Activated CD4-positive, CD25-positive, alpha-beta regulatory T cell treated with anti-CD3 and anti-CD28 coated beads, Interleukin-2, amount 50 U/mL, for 72 hours (primary cell): ENCODE measurements at regions not wholly inside any gene's neighbourhood (a gene's known extent, or its start where the extent isn't known, plus 50 kb on each side); places are given as distances from the start of the nearest gene placed in this dataset.

ENCODE experiments used
- DNase-seq: peaks from one replicate; pipeline ENCODE4 v3.0.0; 2021

GRCh38 chrX:137483554-137483953 is 82.4 kb upstream of the ZIC3 start:
- DNase-seq = no peak

- no peak for DNase-seq
These were observed 83.8 kb upstream of the ZIC3 start for GRCh38 chrX:137482136-137482535.

GRCh38 chrX:137479386-137479785 is 86.5 kb upstream of the ZIC3 start:
- DNase-seq = no peak

DNA sequence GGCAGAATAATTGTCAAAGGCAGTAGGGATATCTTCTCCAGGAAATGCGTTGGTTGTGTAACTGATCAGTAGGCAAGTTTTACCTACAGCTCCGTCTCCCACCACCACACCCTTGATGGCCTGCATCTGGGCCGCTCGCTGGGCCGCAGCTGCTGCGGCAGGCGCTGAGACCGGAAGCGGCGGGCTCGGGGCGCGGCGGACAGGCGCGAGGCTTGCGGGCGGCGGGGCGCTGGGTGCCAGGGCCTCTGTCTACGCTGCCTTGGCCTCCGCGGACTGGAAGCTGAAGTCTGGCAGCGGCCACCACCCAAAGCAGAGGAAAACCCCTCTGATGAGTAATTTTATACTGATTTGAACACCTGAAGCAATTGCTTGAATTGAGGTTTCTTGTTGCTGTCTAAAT is 124.2 kb upstream of the ZIC3 start:
- DNase-seq = no peak

GRCh38 chrX:137432609-137433008 is 133.3 kb upstream of the ZIC3 start:
- DNase-seq = no peak

DNA sequence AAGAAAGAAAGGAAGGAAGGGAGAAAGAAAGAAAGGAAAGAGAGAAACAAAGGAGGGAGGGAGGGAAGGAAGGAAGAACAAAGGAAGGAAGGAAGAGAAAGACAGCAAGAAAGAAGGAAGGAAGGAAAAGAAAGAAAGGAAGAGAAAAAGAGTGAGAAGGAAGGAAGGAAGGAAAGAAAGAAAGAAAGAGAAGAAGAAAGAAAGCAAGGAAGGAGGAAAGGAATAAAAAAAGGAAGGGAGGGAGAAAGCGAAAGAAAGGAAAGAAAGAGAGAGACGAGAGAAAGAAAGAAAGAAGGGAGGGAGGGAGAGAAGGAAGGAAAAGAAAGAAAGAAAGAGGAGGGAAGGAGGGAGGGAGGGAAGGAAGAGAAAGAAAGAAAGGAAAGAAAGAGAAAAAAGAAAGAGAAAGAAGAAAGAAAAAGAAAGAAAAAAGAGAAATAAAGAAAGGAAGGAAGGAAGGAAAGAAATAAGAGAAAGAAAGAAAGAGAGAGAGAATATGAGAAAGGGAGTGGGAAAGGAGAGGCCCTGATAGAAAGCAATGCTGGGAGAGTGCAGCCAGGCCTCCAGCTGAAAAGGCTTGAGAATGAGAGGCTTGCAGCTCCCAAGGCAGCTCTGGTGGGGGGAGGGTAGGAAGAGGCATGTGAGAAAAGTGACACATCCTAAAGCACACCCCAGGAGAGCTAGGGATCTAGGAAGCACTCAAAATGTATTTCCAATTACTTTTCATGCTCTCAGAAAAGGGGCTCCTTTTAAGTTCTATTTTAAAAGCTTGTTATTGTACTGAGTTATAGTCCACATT is 134.0 kb upstream of the ZIC3 start:
- no peak for DNase-seq

GRCh38 chrX:137430984-137431475 is 134.9 kb upstream of the ZIC3 start:
- DNase-seq = no peak

DNA sequence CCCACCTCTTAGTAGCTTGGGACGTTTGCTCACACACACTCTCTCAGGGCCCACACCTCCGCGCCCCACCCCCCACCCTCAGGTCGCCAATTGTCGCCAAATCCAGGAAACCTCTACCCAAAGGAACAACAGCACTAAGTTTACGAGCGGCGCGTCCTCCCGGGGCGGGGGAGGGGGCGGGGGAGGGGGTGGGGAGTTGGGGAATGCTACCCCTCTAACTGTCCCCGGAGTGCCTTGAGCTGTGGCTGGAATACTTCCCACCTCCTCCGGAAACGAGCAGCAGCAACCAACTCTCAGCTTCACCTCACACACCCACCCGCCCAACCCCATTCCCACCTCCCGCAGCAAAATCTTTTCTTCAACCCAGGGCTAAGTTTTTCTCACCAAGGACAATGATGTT is 135.6 kb upstream of the ZIC3 start:
- DNase-seq = no peak

- DNase-seq = no peak
These were observed 136.9 kb upstream of the ZIC3 start for GRCh38 chrX:137428766-137429591.

GRCh38 chrX:137428221-137428661 is 137.7 kb upstream of the ZIC3 start:
- no peak for DNase-seq

DNA sequence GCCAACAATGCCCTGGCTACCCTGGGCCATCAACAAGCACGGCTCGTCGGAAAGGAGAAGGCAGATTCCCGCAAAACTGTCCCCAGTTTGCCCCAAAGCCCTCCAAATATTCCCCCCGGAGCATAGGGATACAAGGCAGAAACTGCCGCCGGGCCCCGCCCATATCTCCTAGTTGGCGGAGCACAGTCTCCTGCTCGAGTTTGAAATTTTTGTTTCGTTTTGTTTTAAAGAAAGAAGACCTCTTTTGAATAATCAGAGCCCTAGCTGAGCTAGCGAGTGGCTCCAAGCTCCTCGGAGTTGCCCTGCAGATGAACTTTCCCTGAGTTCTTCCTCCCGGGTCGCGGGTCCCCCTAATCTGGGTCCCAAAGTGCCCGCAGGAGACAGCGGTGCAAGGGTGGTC is 138.1 kb upstream of the ZIC3 start:
- DNase-seq = no peak

DNA sequence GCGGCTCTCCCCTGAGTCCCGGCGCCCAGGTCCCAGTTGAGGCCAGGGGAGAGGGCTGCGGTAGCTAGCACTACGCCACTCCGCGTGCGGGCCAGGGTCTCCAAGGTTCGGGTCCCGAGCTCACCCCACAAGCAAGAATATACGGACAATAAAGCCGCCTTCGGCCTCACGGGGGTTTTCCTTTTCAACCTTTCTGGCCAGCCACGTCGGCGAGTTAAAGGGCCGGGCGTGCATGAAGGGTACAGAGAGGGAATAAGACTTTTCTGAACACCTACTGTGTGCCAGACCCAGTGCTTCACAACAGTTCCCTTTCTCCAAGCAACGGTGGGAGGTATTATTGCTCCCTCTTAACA is 138.5 kb upstream of the ZIC3 start:
- no peak for DNase-seq

DNA sequence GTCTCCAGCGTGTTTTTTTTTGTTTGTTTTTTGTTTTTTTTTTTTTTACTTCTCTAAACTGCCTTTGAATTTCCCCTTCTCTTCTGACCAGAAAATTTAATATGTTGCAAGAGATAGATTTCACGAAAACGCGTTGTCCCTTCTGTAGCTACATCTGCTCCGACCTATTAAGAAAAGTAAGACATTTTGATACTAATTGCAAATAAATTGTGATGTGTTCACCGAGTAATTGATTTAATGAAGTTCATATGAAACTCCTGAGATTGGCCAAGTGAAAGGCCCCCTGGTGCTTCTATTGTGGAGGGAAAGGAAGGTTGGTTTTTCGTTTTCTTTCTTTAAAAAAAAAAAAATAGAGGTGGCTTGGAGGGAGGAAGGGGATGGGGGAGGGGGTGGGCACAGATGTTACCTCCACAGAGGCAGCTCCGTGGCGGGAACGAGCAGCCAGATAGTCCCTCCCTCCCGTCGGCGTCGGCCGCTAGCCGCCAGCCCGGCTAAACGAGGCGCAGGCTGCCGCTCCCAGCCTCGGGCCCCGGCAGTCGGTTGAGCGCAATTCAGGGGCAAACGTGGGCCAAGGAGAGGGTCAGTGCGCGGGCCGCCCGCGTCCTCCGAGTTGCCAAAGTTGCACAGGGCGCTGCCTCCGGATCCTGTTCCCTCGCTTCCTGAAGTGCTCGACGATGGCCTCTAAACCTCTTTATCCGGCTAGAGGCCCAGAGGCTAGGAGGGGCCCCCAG is 139.1 kb upstream of the ZIC3 start:
- DNase-seq = no peak

- no peak for DNase-seq
These were observed 139.9 kb upstream of the ZIC3 start for GRCh38 chrX:137425986-137426385.

GRCh38 chrX:137425273-137425902 is 140.5 kb upstream of the ZIC3 start:
- DNase-seq = no peak

- DNase-seq = no peak
These were observed 141.2 kb upstream of the ZIC3 start for GRCh38 chrX:137424679-137425078.

GRCh38 chrX:137423241-137423640 is 142.7 kb upstream of the ZIC3 start:
- DNase-seq = no peak

GRCh38 chrX:137418086-137418485 is 147.8 kb upstream of the ZIC3 start:
- no peak for DNase-seq

DNA sequence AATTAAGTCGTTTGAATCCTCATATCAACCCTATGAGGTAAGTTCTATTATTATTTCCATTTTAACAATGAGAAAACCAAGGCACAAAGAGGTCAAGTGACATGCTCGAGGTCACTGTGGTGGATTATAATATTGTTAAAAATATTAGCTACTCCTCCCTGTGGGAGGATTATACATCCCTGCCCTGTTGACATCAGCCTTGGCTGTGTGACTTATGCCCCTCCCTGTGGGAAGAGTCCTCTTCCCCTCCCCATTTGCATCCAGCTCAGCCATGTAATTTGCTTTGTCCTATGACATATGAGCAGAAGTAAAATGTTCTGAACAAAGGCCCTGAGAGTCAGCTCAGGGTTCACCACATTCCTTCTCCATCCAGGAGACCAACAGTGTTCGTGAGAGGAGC is 152.7 kb upstream of the ZIC3 start:
- no peak for DNase-seq

GRCh38 chrX:137405449-137406140 is 160.3 kb upstream of the ZIC3 start:
- no peak for DNase-seq

DNA sequence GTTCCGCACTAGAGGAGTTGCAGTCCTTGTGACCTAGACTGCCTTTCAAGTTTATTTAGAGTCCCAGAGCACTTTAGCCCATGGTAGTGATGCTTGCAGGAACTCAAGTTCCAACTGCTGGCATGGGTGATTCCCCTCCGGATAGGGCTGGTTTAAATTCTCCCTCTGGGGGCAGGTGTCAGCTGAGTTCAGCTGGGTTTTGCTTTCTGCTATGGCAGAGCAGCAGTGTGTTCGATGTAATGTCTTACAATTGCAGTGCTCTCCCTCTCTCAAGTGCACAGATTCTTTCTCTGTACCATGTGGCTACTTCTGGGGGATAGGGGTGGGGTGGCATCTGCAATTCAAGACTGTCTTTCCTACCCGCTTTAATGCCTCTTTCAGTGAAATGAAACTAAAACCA is 164.8 kb upstream of the ZIC3 start:
- no peak for DNase-seq

DNA sequence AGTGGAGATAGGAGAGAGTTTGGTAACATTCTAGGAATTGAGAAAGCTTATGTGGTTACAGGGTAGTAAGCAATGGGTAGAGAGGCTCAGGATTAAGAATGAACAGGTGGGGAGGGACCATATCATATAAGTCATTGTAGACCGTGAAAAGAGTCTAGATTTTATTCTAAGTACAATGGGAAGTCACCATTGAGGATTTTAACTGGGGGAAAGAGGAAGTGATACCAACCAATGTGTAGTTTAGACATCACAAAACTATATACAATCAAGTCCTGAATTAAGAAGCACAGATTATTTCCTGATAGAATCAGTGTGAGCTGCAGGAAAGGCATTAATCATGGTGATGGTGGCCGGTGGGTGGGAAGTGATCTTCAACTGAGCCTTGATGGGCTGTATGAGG is 178.3 kb upstream of the ZIC3 start:
- DNase-seq = no peak
